MG63 (cell line): ENCODE measurements at regions not wholly inside any gene's neighbourhood (a gene's known extent, or its start where the extent isn't known, plus 50 kb on each side); places are given as distances from the start of the nearest gene placed in this dataset.
"Not testable (repeated sequence)": the region's sequence is repeated elsewhere in the genome, so short reads cannot be mapped to it uniquely, and the experiment has no call there.

Experiments used
- DNase-seq: peaks from one replicate; pipeline ENCODE4 v3.0.0-alpha.2; 2020
- H3K27me3 ChIP-seq: fragments of 250-450 bp; sonication (Bioruptor Pico); 2 replicates; pipeline ENCODE4 v1.5.1; 2020; ENCODE audit warnings: mild to moderate bottlenecking, moderate library complexity
- H3K36me3 ChIP-seq: fragments of 250-450 bp; sonication (Bioruptor Pico); 2 replicates; pipeline ENCODE4 v1.5.1; 2020; ENCODE audit warnings: mild to moderate bottlenecking, moderate library complexity
- H3K4me3 ChIP-seq: fragments of 250-450 bp; sonication (Bioruptor Pico); 2 replicates; pipeline ENCODE4 v1.5.1; 2020; ENCODE audit warnings: mild to moderate bottlenecking, moderate library complexity
- H3K9me3 ChIP-seq: fragments of 250-450 bp; sonication (Bioruptor Pico); 2 replicates; pipeline ENCODE4 v1.5.1; 2020; ENCODE audit warnings: mild to moderate bottlenecking, moderate library complexity

DNA sequence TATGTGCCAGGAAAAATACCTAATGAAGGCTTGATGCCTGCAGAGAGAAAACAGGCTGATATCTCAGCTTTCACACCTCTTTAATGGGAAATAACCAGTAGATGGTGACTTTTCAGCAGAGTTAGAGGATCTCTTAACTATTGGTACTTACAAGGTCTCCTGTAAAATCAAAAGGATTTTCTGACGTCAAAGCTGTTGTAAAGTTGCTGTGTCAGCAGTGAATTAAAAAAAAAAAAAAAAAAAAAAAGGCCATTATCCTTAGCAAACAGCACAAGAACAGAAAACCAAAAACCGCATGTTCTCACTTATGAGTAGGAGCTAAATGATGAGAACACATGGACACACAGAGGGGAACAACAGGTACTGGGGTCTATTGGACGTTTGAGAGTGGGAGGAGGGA is 349.1 kb downstream of the AMY1C start:
- Histone ChIP-seq H3K4me3 (no peak overlapping the region), H3K36me3 (no peaks in the 10 kb centered on the region), H3K27me3 (no peaks in the 10 kb centered on the region), H3K9me3 (no peaks in the 10 kb centered on the region)
- no peak for DNase-seq

DNA sequence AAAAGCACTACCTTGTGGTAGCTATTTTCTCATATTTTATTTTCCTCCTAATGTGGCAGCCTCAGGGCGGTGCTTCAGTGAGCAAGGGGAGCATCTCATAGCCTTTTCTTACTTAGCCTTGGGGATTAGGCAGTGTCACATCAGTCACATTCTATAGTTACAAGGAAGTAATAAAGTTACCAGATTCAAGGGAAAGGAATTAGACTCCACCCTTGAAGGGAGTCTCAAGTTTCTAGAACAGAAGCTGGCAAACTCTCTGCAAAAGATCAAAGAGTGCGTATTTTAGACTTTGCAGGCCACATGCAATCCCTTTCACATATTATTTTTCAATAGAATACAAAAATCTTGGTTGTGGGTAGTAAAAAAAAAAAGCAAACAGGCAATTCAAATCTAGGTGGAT is 350.4 kb downstream of the AMY1C start:
- Histone ChIP-seq H3K4me3 (no peak overlapping the region), H3K9me3 (no peaks in the 10 kb centered on the region), H3K36me3 (no peaks in the 10 kb centered on the region), H3K27me3 (no peaks in the 10 kb centered on the region)
- DNase-seq = no peak

DNA sequence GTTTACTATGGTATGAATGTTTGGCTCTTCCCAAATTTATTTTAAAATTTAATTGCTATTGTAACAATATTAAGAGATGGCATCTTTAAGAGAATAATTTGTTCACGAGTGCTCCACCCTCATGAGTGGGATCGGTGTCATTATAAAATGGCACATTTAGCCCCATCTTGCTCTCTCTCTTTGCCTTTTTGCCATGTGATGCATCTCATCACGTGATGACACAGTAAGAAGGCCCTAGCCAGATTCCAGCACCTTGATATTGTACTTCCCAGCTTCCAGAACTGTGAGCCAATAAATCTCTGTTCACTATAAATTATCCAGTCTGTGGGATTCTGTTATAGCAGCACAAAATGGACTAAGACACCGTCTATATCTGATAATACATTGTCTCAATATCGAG is 355.8 kb downstream of the AMY1C start:
- Histone ChIP-seq H3K27me3 (no peaks in the 10 kb centered on the region), H3K36me3 (no peaks in the 10 kb centered on the region), H3K4me3 (no peak overlapping the region), H3K9me3 (no peaks in the 10 kb centered on the region)
- DNase-seq = no peak

DNA sequence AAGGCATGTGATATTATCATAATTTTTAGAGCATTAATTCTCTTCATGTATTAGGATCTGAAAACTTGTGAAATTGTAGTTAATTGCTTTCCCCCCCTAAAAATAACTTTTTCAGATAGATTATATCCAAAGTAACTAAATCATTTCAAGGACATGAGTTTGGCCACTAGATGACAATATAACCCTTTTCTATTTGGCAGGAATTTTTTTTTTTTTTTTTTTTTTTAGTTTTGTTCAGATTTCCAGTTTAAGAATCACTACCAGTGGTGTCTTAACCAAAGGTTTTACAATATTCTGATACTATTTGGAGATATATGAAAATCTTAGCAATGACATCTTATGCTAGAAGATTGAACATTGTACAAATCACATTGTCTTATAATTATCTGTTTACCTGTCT is 370.8 kb downstream of the AMY1C start:
- H3K36me3 ChIP-seq = no peaks in the 10 kb centered on the region
- H3K4me3 ChIP-seq = no peak overlapping the region
- DNase-seq = no peak
- no peaks in the 10 kb centered on the region for H3K27me3 ChIP-seq
- H3K9me3 ChIP-seq = no peaks in the 10 kb centered on the region

DNA sequence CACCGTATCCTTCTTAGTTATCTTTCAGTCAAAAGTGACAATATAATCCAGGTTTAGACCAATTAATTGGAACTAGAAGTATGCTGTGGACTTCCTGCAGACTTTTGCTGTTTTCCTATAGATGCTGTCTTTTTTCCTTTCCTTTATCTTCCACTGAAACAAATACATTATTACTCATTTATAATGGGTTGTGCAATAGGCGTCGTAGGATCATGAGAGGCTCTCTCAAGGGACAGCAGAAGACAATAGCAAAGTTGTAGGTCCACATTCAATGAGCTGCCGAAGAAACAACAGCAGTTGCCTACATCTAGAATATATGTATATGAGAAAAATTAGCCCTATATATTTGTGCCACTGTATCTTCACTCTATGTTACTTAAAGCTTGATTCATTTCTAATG is 371.6 kb downstream of the AMY1C start:
- Histone ChIP-seq H3K27me3 (no peaks in the 10 kb centered on the region), H3K4me3 (no peak overlapping the region), H3K36me3 (no peaks in the 10 kb centered on the region), H3K9me3 (no peaks in the 10 kb centered on the region)
- no peak for DNase-seq

DNA sequence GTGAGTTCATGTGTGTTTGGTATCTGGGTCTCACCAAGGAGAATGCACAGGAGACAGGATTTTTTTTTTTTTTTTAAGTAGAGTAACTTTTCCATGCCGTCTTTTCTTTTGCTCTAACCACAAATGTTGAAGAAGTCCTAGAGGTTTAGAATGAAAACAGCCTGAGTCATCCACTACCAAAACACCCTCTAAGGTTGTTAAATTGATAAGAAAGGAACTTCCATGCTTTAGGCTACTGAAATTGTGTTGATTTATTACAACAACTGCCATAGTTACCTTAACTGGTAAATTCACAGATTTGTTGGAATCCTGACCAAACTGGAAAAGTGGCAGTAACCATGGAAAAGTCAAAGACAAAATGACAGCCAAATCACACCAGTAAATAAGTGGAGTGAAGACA is 375.6 kb downstream of the AMY1C start:
- Histone ChIP-seq H3K4me3 (no peak overlapping the region), H3K27me3 (no peaks in the 10 kb centered on the region), H3K36me3 (no peaks in the 10 kb centered on the region), H3K9me3 (no peaks in the 10 kb centered on the region)
- no peak for DNase-seq

DNA sequence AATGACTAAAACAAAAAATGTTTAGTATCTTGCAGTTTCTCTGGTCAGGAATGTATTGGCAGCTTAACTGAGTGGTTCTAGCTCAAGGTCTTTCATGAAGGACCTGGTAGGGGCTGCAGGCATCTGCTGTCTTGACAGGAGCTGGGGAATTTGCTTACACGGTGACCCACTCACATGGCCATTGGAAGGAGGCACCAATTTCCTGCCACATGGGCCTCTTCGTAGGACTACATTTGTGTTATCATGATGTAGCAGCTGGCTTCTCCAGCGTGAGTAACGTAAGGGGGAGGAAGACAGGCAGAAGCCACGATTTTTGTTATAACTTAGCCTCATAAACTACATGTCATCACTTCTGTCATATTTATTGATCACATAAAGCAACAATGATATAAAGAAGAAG is 376.3 kb downstream of the AMY1C start:
- no peak for DNase-seq
- Histone ChIP-seq H3K4me3 (no peak overlapping the region), H3K27me3 (no peaks in the 10 kb centered on the region), H3K36me3 (no peaks in the 10 kb centered on the region), H3K9me3 (no peaks in the 10 kb centered on the region)

DNA sequence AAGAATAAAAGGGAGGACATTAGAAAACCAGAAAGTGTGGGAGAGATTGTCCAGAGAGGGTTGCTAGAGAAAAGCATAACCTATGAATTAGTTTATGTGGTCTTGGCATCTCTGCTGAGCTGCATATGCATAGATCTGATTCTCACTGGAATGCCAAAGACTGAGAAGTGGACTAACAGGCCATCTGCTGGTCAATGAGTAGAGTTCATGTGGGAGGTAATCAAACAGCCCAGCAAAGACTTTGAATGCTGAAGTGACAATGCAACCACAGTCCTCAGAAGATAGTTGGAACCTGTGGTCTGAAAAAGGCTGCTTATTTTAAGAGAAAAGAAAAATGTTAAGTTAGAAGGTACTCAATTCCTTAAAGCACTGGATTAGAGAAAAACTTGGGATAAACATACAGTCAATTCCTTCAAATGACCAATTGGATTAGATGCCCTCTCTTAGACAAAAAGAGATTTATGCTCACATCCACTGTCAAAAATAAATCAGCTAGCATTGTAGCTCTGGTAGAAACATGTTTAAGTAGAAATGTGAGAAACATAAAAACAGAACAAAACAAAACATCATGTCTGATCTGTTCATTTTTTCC is 382.8 kb downstream of the AMY1C start:
- no peak for DNase-seq
- no peak overlapping the region for H3K4me3 ChIP-seq

DNA sequence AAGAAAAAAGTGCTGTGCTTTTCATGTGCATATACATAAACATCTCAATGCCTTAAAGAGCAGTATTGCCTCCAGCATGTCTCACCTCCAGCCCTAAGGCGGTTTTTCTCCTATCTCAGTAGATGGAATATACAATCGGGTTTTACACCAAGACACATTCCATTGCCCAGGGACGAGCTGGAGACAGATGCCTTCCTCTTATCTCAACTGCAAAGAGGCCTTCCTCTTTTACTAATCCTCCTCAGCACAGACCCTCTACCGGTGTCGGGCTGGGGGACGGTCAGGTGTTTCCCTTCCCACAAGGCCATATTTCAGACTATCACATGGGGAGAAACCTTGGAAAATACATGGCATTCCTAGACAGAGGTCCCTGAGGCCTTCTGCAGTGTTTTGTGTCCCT is 385.3 kb downstream of the AMY1C start:
- not testable (repeated sequence) for DNase-seq

More for the DNA sequence above, 382.8 kb downstream of the AMY1C start:
- no peaks in the 10 kb centered on the region for H3K27me3 ChIP-seq
- no peaks in the 10 kb centered on the region for H3K36me3 ChIP-seq
- H3K9me3 ChIP-seq = no peaks in the 10 kb centered on the region

DNA sequence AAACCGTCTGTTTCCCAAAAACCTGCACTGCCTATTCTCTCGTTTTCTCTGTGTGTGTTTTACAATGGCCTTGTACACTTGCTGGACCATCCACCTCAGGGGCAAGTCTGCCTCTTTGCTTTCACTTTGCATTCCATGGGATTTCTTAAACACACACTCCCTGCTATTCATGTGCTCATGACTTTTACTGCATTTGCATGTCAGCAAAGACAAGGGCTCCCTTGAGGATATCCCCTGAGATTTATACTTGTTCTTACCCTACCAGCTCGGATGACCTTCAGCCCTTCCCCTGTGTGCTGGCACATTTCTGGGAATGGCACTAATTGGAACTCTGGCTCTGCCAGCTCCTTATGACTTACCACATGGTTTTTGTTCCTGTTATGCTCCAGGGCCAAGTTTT is 386.9 kb downstream of the AMY1C start:
- Histone ChIP-seq H3K4me3 (no peak overlapping the region), H3K9me3 (no peaks in the 10 kb centered on the region), H3K27me3 (no peaks in the 10 kb centered on the region), H3K36me3 (no peaks in the 10 kb centered on the region)
- DNase-seq = no peak

More for the DNA sequence above, 385.3 kb downstream of the AMY1C start:
- H3K36me3 ChIP-seq, H3K9me3 ChIP-seq, H3K4me3 ChIP-seq, H3K27me3 ChIP-seq: not testable (repeated sequence)

DNA sequence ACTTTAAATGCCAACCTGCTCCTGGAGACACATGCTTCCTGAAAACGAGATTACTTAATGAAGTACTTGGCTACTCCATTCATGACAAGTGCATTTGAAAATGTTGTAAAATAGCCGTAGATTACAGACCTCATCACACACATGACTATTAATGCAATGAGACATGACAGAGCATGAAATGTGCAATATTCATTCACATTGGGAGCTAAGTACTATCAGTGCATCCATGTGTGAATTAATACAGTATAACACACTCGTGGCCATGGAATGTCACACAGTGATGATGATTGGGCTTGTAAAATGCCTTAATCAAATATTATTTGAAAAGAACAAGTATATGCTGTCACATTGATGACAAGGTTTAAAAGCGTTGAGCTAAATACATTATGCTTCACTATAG is 407.0 kb downstream of the AMY1C start:
- DNase-seq = no peak
- no peaks in the 10 kb centered on the region for H3K36me3 ChIP-seq
- no peaks in the 10 kb centered on the region for H3K27me3 ChIP-seq
- H3K9me3 ChIP-seq = no peaks in the 10 kb centered on the region
- no peak overlapping the region for H3K4me3 ChIP-seq

DNA sequence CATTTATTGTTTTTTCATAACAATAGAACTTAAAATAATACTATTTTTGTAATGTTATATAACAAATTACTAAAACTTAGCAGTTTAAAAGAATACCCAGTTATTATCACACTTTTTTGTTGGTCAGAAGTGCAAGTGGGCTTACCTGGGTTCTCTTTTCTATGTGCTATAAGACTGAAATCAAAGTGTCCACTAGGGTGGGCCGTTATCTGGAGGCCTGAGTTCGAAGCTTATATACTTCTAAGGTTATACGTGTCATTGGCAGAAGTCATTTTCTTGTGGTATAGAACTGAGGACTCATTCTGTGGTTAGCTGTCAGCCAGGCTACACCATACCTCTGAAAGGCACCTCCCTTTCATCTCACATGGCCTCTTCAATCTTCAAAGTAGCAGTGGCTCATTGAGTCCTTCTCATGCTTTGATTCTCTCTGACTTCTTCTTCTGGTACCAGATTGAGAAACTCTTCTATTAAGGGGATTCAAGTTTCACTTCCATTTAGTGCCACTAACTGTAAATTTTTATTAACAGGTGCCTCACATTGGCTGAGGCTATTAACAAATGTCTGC is 414.3 kb downstream of the AMY1C start:
- H3K4me3 ChIP-seq = no peak overlapping the region
- no peaks in the 10 kb centered on the region for H3K9me3 ChIP-seq

DNA sequence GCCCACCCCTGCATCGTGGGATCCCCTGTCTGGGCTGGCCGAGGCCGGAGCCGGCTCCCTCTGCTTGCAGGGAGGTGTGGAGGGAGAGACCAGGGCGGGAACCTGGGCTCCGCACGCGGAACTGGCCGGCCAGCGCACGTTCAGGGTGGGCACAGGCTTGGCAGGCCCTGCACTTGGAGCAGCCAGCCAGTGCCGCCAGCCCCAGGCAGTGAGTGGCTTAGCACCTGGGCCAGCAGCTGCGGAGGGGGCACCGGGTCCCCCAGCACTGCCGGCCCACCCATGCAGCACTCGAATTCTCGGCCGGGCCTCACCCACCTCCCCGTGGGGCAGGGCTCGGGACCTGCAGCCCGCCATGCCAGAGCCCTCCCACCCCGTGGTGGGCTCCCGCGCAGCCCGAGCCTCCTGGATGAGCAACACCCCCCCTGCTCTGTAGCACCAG is 422.6 kb downstream of the AMY1C start:
- no peak for DNase-seq
- H3K36me3 ChIP-seq = no peaks in the 10 kb centered on the region
- no peak overlapping the region for H3K4me3 ChIP-seq
- H3K9me3 ChIP-seq = no peaks in the 10 kb centered on the region
- no peaks in the 10 kb centered on the region for H3K27me3 ChIP-seq

More for the DNA sequence above, 414.3 kb downstream of the AMY1C start:
- no peak for DNase-seq
- Histone ChIP-seq H3K36me3 (no peaks in the 10 kb centered on the region), H3K27me3 (no peaks in the 10 kb centered on the region)

DNA sequence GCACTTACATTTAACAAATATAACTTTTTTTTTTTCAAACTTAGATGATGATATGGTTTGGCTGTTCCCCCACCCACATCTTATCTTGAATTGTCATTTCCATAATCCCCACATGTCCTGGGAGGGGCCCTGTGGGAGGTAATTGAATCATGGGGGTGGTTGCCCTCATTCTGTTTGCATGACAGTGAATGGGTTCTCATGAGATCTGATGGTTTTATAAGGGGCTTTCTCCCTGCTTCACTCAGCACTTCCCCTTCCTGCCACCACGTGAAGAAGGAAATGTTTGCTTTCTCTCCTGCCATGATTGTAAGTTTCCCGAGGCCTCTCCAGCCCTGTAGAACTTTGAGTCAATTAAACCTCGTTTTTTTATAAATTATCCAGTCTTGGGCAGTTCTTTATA is 432.6 kb downstream of the AMY1C start:
- H3K9me3 ChIP-seq = no peaks in the 10 kb centered on the region
- no peak for DNase-seq
- no peaks in the 10 kb centered on the region for H3K36me3 ChIP-seq
- H3K4me3 ChIP-seq = no peak overlapping the region
- no peaks in the 10 kb centered on the region for H3K27me3 ChIP-seq

DNA sequence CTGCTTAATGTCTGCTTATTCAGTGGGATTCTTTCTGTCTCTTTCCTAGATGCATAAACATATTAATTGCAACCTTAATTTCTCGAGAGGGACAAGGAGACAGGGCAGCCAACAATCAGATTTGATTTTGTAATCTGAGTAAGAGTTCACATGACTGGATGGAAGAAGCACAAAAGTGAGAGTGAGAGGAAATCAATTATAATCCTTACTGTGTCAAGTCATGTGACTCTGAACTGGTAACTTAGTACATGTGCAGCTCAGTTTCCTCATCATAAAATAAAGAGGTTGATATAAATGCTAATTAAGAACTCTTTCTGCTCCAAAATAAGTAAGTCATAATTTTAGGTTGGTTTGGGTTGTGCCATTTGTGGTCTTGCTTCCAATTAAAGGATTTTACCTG is 439.5 kb downstream of the AMY1C start:
- H3K36me3 ChIP-seq = no peaks in the 10 kb centered on the region
- no peak for DNase-seq
- H3K4me3 ChIP-seq = no peak overlapping the region

DNA sequence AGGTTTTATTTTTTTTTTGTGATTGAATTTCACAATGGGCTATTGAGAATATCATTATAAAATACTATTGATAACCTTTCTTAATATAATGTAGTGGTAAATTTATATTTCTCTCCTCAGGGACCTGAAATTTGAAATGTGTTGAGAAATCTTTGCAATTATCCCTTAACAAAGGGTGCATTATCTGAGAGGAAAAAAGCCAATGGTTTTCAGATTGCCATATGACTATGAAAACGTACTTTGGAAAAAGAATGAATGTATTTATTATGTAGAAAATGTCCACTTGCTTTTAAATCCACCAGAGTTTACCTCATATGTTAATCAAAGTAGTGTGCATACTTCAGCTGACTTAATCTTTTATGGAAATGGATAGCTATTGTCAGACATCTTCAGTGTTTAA is 441.1 kb downstream of the AMY1C start:
- H3K4me3 ChIP-seq = no peak overlapping the region
- H3K27me3 ChIP-seq = no peaks in the 10 kb centered on the region
- DNase-seq = no peak
- no peaks in the 10 kb centered on the region for H3K36me3 ChIP-seq
- H3K9me3 ChIP-seq = no peaks in the 10 kb centered on the region

More for the DNA sequence above, 439.5 kb downstream of the AMY1C start:
- Histone ChIP-seq H3K27me3 (no peaks in the 10 kb centered on the region), H3K9me3 (no peaks in the 10 kb centered on the region)

DNA sequence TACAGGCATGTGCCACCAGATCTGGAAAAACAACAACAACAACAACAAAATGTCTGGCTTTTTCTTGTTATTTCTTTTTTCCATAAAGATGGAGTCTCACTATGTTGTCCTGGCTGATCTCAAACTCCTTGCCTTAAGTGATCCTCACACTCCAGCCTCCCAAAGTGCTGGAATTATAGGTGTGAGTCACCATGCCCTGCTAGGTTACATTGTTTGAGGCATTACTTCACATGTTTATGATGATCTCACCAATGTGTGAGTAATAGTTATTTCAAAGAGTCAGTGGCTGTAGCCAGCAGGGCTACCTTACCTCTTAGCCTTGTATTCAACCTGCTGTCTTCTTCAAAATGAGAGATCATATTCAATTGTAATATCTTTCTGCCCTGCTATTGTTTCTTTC is 445.7 kb downstream of the AMY1C start:
- H3K36me3 ChIP-seq = no peaks in the 10 kb centered on the region
- DNase-seq = peak; percentile 31
- no peaks in the 10 kb centered on the region for H3K27me3 ChIP-seq
- H3K9me3 ChIP-seq = no peaks in the 10 kb centered on the region
- no peak overlapping the region for H3K4me3 ChIP-seq

DNA sequence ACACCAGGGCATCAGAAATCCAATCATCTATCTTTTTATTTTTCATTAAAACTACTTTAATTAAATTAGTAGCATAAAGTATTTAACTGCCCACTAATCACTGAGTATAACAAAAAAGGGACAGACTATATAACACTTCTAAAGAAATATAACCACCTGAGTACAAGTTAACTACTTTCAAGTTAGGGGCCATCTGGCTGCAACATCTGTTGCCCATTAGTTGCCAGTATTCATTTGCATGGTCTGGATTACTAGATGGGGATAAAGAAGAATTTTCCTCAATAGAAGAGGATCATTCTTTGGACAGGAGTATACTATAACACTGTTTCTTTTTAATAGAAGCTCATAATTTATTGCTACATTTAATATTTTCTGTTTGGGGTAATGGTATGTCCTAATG is 446.4 kb downstream of the AMY1C start:
- no peak overlapping the region for H3K4me3 ChIP-seq
- H3K9me3 ChIP-seq = no peaks in the 10 kb centered on the region

More for the DNA sequence above, 446.4 kb downstream of the AMY1C start:
- DNase-seq = no peak
- no peaks in the 10 kb centered on the region for H3K36me3 ChIP-seq
- H3K27me3 ChIP-seq = no peaks in the 10 kb centered on the region
